Naive thymus-derived CD8-positive, alpha-beta T cell (primary cell): ENCODE measurements at regions not wholly inside any gene's neighbourhood (a gene's known extent, or its start where the extent isn't known, plus 50 kb on each side); places are given as distances from the start of the nearest gene placed in this dataset.

ENCODE experiments used
- ATAC-seq, 2 donors: fragments of 150-1000 bp; cut with Tn5 transposase in 1 of 2; sonication (Bioruptor Pico), chemical (Tn5 transposase) in 1 of 2; 1 replicate in 1 of 2; 2 replicates in 1 of 2; pipeline ENCODE4 v1.10.0; 2021; ENCODE audit warnings: mild to moderate bottlenecking in 2 of 2, moderate library complexity in 2 of 2
- POLR2A ChIA-PET: fragments of 350-600 bp; sonication (Branson Sonifier 250); formaldehyde crosslinking; loops from one replicate; lab custom pipeline; 2021; ENCODE audit warnings: antibody characterized with exemption; lab: Charles Lee
- DNase-seq, 10 donors: peaks; one replicate each; pipeline versions ENCODE4 v3.0.0 to v3.0.0-alpha.2; 2020 to 2022
- H3K27ac Mint-ChIP-seq, 10 donors: one replicate each; pipeline ENCODE4 v1.8.0; 2020 to 2022; ENCODE audit warnings: mild to moderate bottlenecking in 10 of 10, mixed read lengths in 10 of 10, moderate library complexity in 4 of 10, inconsistent platforms in 1 of 10
- H3K27me3 Mint-ChIP-seq, 5 donors: one replicate each; pipeline ENCODE4 v1.8.0; 2021 to 2022; ENCODE audit warnings: mixed read lengths in 5 of 5
- H3K36me3 Mint-ChIP-seq, 3 donors: one replicate each; pipeline ENCODE4 v1.8.0; 2020 to 2022; ENCODE audit warnings: mixed read lengths in 3 of 3, mild to moderate bottlenecking in 2 of 3, inconsistent platforms in 1 of 3
- H3K4me1 Mint-ChIP-seq, 4 donors: one replicate each; pipeline ENCODE4 v1.8.0; 2021 to 2022; ENCODE audit warnings: mixed read lengths in 4 of 4
- H3K4me3 Mint-ChIP-seq, 10 donors: one replicate each; pipeline ENCODE4 v1.8.0; 2020 to 2022; ENCODE audit warnings: mild to moderate bottlenecking in 10 of 10, mixed read lengths in 10 of 10, moderate library complexity in 6 of 10, inconsistent platforms in 1 of 10
- H3K9me3 Mint-ChIP-seq, 9 donors: one replicate each; pipeline ENCODE4 v1.8.0; 2020 to 2022; ENCODE audit warnings: mixed read lengths in 9 of 9, mild to moderate bottlenecking in 3 of 9, inconsistent platforms in 1 of 9, moderate library complexity in 1 of 9

- Mint-ChIP-seq H3K27ac (no peak overlapping the region), H3K9me3 (no peaks in the 10 kb centered on the region), H3K4me1 (no peaks in the 10 kb centered on the region), H3K36me3 (no peaks in the 10 kb centered on the region), H3K4me3 (no peak overlapping the region), H3K27me3 (peaks cover 0 to 8% (median 4%) of the 10 kb centered on the region in 5 donors)
- ATAC-seq, result no peak
- DNase-seq, result no peak
- POLR2A ChIA-PET, result no interaction called here
These were observed 239.7 kb upstream of the TNP1 start for GRCh38 chr2:217099561-217099960.

- Mint-ChIP-seq H3K4me3 (no peak overlapping the region), H3K27ac (no peak overlapping the region), H3K36me3 (no peaks in the 10 kb centered on the region), H3K9me3 (peaks cover 0 to 3% (median 0%) of the 10 kb centered on the region in 9 donors), H3K27me3 (peaks cover 0 to 8% (median 4%) of the 10 kb centered on the region in 5 donors), H3K4me1 (no peaks in the 10 kb centered on the region)
- POLR2A ChIA-PET, result interaction anchor here (0.6 kb wide), 1 partner anchor 63 kb away, joined by 3 read pairs; no protein-coding TSS in a partner anchor
- DNase-seq (no peak), ATAC-seq (no peak)
These were observed 238.6 kb upstream of the TNP1 start for GRCh38 chr2:217098435-217098834.

- no peak overlapping the region for H3K4me3 Mint-ChIP-seq
- no peaks in the 10 kb centered on the region for H3K4me1 Mint-ChIP-seq
- ATAC-seq (no peak), DNase-seq (no peak)
- H3K27me3 Mint-ChIP-seq, result peaks cover 0 to 8% (median 4%) of the 10 kb centered on the region in 5 donors
- peaks cover 0 to 3% (median 0%) of the 10 kb centered on the region in 9 donors for H3K9me3 Mint-ChIP-seq
- POLR2A ChIA-PET, result no interaction called here
- no peak overlapping the region for H3K27ac Mint-ChIP-seq
- H3K36me3 Mint-ChIP-seq, result no peaks in the 10 kb centered on the region
These were observed 237.5 kb upstream of the TNP1 start for GRCh38 chr2:217097346-217097745.

- peaks cover 0 to 4% (median 2%) of the 10 kb centered on the region in 5 donors for H3K27me3 Mint-ChIP-seq
- ATAC-seq (no peak), DNase-seq (no peak)
- no peak overlapping the region for H3K27ac Mint-ChIP-seq
- POLR2A ChIA-PET, result no interaction called here
- no peak overlapping the region for H3K4me3 Mint-ChIP-seq
- H3K36me3 Mint-ChIP-seq, result no peaks in the 10 kb centered on the region
- no peaks in the 10 kb centered on the region for H3K4me1 Mint-ChIP-seq
- H3K9me3 Mint-ChIP-seq, result peaks cover 0 to 3% (median 0%) of the 10 kb centered on the region in 9 donors
These were observed 236.8 kb upstream of the TNP1 start for GRCh38 chr2:217096474-217097225.

GRCh38 chr2:217095511-217096205, 235.8 kb upstream of the TNP1 start:
- Mint-ChIP-seq H3K36me3 (no peaks in the 10 kb centered on the region), H3K27ac (no peak overlapping the region), H3K4me1 (peaks cover 0 to under 1% (median 0%) of the 10 kb centered on the region in 4 donors), H3K4me3 (no peak overlapping the region), H3K9me3 (peaks cover 0 to 3% (median 0%) of the 10 kb centered on the region in 9 donors), H3K27me3 (peaks cover 0 to 10% (median 1%) of the 10 kb centered on the region in 5 donors)
- POLR2A ChIA-PET, result interaction anchor here (0.7 kb wide), 1 partner anchor 9 kb away, joined by 3 read pairs; no protein-coding TSS in a partner anchor
- ATAC-seq (no peak), DNase-seq (no peak)

GRCh38 chr2:217092710-217093379, 233.0 kb upstream of the TNP1 start:
- H3K4me1 Mint-ChIP-seq, result peaks cover 2 to 12% (median 7%) of the 10 kb centered on the region in 4 donors

GRCh38 chr2:217091531-217091930, 231.7 kb upstream of the TNP1 start:
- Mint-ChIP-seq H3K27ac (peak overlapping the region in 1 of 10 donors; percentile 45), H3K27me3 (peaks cover 0 to 10% (median 0%) of the 10 kb centered on the region in 5 donors), H3K4me1 (peaks cover 2 to 12% (median 7%) of the 10 kb centered on the region in 4 donors), H3K4me3 (no peak overlapping the region), H3K36me3 (no peaks in the 10 kb centered on the region), H3K9me3 (peaks cover 0 to 3% (median 0%) of the 10 kb centered on the region in 9 donors)
- POLR2A ChIA-PET, result no interaction called here
- DNase-seq (no peak), ATAC-seq (no peak)

More at GRCh38 chr2:217092710-217093379, 233.0 kb upstream of the TNP1 start:
- ATAC-seq (no peak), DNase-seq (no peak)
- Mint-ChIP-seq H3K27ac (no peak overlapping the region), H3K9me3 (peaks cover 0 to 3% (median 0%) of the 10 kb centered on the region in 9 donors), H3K27me3 (peaks cover 0 to 10% (median 0%) of the 10 kb centered on the region in 5 donors), H3K36me3 (no peaks in the 10 kb centered on the region), H3K4me3 (no peak overlapping the region)
- POLR2A ChIA-PET, result no interaction called here

GRCh38 chr2:217090884-217091283, 231.0 kb upstream of the TNP1 start:
- H3K27ac Mint-ChIP-seq, result peak overlapping the region in 2 of 10 donors; percentile 21 to 29
- H3K4me3 Mint-ChIP-seq, result no peak overlapping the region
- DNase-seq (no peak), ATAC-seq (no peak)
- POLR2A ChIA-PET, result no interaction called here
- H3K36me3 Mint-ChIP-seq, result no peaks in the 10 kb centered on the region
- H3K27me3 Mint-ChIP-seq, result peaks cover 0 to 10% (median 0%) of the 10 kb centered on the region in 5 donors
- H3K4me1 Mint-ChIP-seq, result peaks cover 2 to 12% (median 7%) of the 10 kb centered on the region in 4 donors
- peaks cover 0 to 3% (median 0%) of the 10 kb centered on the region in 9 donors for H3K9me3 Mint-ChIP-seq

GRCh38 chr2:217090024-217090473, 230.2 kb upstream of the TNP1 start:
- peak in 2 of 10 donors; percentile 0 to 9 for DNase-seq
- Mint-ChIP-seq H3K9me3 (peaks cover 0 to 3% (median 0%) of the 10 kb centered on the region in 9 donors), H3K4me3 (peak overlapping the region; percentile 12 to 69 (median 48)), H3K27me3 (peaks cover 0 to 13% (median 0%) of the 10 kb centered on the region in 5 donors), H3K27ac (peak overlapping the region in 5 of 10 donors; percentile 0 to 32 (median 5)), H3K36me3 (no peaks in the 10 kb centered on the region), H3K4me1 (peaks cover 2 to 12% (median 7%) of the 10 kb centered on the region in 4 donors)
- POLR2A ChIA-PET, result no interaction called here
- ATAC-seq, result peak in 1 of 2 donors; percentile 44

- Mint-ChIP-seq H3K9me3 (no peaks in the 10 kb centered on the region), H3K4me1 (peaks cover 2 to 12% (median 7%) of the 10 kb centered on the region in 4 donors), H3K4me3 (no peak overlapping the region), H3K27me3 (peaks cover 0 to 16% (median 0%) of the 10 kb centered on the region in 5 donors), H3K27ac (no peak overlapping the region), H3K36me3 (no peaks in the 10 kb centered on the region)
- no peak for DNase-seq
- ATAC-seq, result no peak
- POLR2A ChIA-PET, result interaction anchor here (1.1 kb wide), 1 partner anchor 8 kb away, joined by 3 read pairs; no protein-coding TSS in a partner anchor
These were observed 226.9 kb upstream of the TNP1 start for GRCh38 chr2:217086718-217087117.

GRCh38 chr2:217086038-217086522, 226.2 kb upstream of the TNP1 start:
- Mint-ChIP-seq H3K27me3 (peaks cover 0 to 14% (median 0%) of the 10 kb centered on the region in 5 donors), H3K27ac (no peak overlapping the region), H3K4me1 (peaks cover 2 to 12% (median 7%) of the 10 kb centered on the region in 4 donors), H3K4me3 (no peak overlapping the region), H3K9me3 (no peaks in the 10 kb centered on the region), H3K36me3 (no peaks in the 10 kb centered on the region)
- no peak for ATAC-seq
- POLR2A ChIA-PET, result interaction anchor here (1.1 kb wide), 1 partner anchor 9 kb away, joined by 3 read pairs; no protein-coding TSS in a partner anchor
- no peak for DNase-seq

GRCh38 chr2:217085543-217085942, 225.7 kb upstream of the TNP1 start:
- ATAC-seq (no peak), DNase-seq (no peak)
- Mint-ChIP-seq H3K4me3 (no peak overlapping the region), H3K9me3 (no peaks in the 10 kb centered on the region), H3K27me3 (peaks cover 0 to 13% (median 0%) of the 10 kb centered on the region in 5 donors), H3K27ac (no peak overlapping the region), H3K4me1 (peaks cover 2 to 11% (median 7%) of the 10 kb centered on the region in 4 donors), H3K36me3 (no peaks in the 10 kb centered on the region)
- POLR2A ChIA-PET, result interaction anchor here (1.1 kb wide), 1 partner anchor 10 kb away, joined by 3 read pairs; no protein-coding TSS in a partner anchor
